Neural cell (in vitro differentiated cells): ENCODE measurements at regions not wholly inside any gene's neighbourhood (a gene's known extent, or its start where the extent isn't known, plus 50 kb on each side); places are given as distances from the start of the nearest gene placed in this dataset.
A peak's percentile ranks its signal among the peaks of the same experiment; 100 is the strongest.

Experiments
- H2AFZ ChIP-seq: fragments of 200-600, 300-800 bp; sonication (generic), shearing (Covaris generic); 2 replicates; pipeline ENCODE4 v1.6.0; 2014; ENCODE audit warnings: low read depth, mild to moderate bottlenecking, antibody characterized with exemption, low read length, moderate library complexity
- H3F3A ChIP-seq: fragments of 200-600 bp; shearing (Covaris generic); 2 replicates; pipeline ENCODE4 v1.6.1; 2016; ENCODE audit warnings: mild to moderate bottlenecking, moderate library complexity, mixed read lengths, antibody characterized with exemption, low read length; ENCODE audit not compliant: insufficient read depth, poor library complexity, severe bottlenecking
- H3K27ac ChIP-seq: fragments of 200-600, 300-800 bp; sonication (generic), shearing (Covaris generic); 2 replicates; pipeline ENCODE4 v1.5.1; 2014; ENCODE audit warnings: mild to moderate bottlenecking, low read length, moderate library complexity
- H3K27me3 ChIP-seq: fragments of 300-800, 200-600 bp; sonication (generic), shearing (Covaris generic); 2 replicates; pipeline ENCODE4 v1.6.0; 2014; ENCODE audit warnings: mild to moderate bottlenecking, low read depth, low read length, moderate library complexity; ENCODE audit not compliant: insufficient read depth
- H3K36me3 ChIP-seq: fragments of 300-800, 200-600 bp; sonication (generic), shearing (Covaris generic); 2 replicates; pipeline ENCODE4 v1.5.1; 2014; ENCODE audit warnings: mild to moderate bottlenecking, antibody characterized with exemption, low read length, moderate library complexity; ENCODE audit not compliant: insufficient read depth
- H3K4me2 ChIP-seq: fragments of 300-800, 200-600 bp; sonication (generic), shearing (Covaris generic); 2 replicates; pipeline ENCODE4 v1.6.0; 2014; ENCODE audit warnings: mild to moderate bottlenecking, low read length
- H3K4me3 ChIP-seq: fragments of 300-800, 200-600 bp; sonication (generic), shearing (Covaris generic); 2 replicates; pipeline ENCODE4 v1.5.1; 2014; ENCODE audit warnings: mild to moderate bottlenecking, low read length, moderate library complexity
- H3K79me2 ChIP-seq: fragments of 200-600 bp; shearing (Covaris generic); replicated peaks from 2 replicates; pipeline ENCODE4 v1.6.0; 2014; ENCODE audit warnings: mild to moderate bottlenecking, low read length, moderate library complexity; ENCODE audit not compliant: insufficient read depth
- H3K9ac ChIP-seq: fragments of 300-800, 200-600 bp; sonication (generic), shearing (Covaris generic); 2 replicates; pipeline ENCODE4 v1.6.1; 2016; ENCODE audit warnings: mild to moderate bottlenecking, low read length, mixed read lengths
- H3K9me2 ChIP-seq: fragments of 200-600 bp; shearing (Covaris generic); 2 replicates; pipeline ENCODE4 v1.6.1; 2016; ENCODE audit warnings: mild to moderate bottlenecking, low read length, mixed read lengths; ENCODE audit not compliant: insufficient read depth
- H3K9me3 ChIP-seq: fragments of 200-600, 300-800 bp; sonication (generic), shearing (Covaris generic); 2 replicates; pipeline ENCODE4 v1.6.1; 2016; ENCODE audit warnings: mild to moderate bottlenecking, mixed run types, low read length, moderate library complexity, mixed read lengths
- H4K20me1 ChIP-seq: fragments of 200-600 bp; shearing (Covaris generic); 2 replicates; pipeline ENCODE4 v1.6.1; 2016; ENCODE audit warnings: mild to moderate bottlenecking, mixed run types; ENCODE audit not compliant: insufficient read depth
- CTCF ChIP-seq: fragments of 450-650 bp; IDR thresholded peaks from 2 replicates; pipeline ENCODE4 v1.5.1; 2014; ENCODE audit warnings: antibody characterized with exemption, mild to moderate bottlenecking, moderate library complexity; ENCODE audit not compliant: poor library complexity, severe bottlenecking
- EP300 ChIP-seq: fragments of 450-650 bp; conservative IDR thresholded peaks from 2 replicates; pipeline ENCODE4 v1.6.1; 2014; ENCODE audit warnings: antibody characterized with exemption, mild to moderate bottlenecking, moderate library complexity; ENCODE audit not compliant: poor library complexity, severe bottlenecking
- EZH2 ChIP-seq: fragments of 200-600, 300-800 bp; shearing (Covaris generic), sonication (generic); IDR thresholded peaks from 2 replicates; pipeline ENCODE4 v1.6.1; 2014; ENCODE audit warnings: antibody characterized with exemption, low read length, borderline replicate concordance, mild to moderate bottlenecking; ENCODE audit not compliant: insufficient read depth, poor library complexity, severe bottlenecking
- MXI1 ChIP-seq: fragments of 450-650 bp; conservative IDR thresholded peaks from 2 replicates; pipeline ENCODE4 v1.6.1; 2014; ENCODE audit warnings: antibody characterized with exemption, mild to moderate bottlenecking; ENCODE audit not compliant: poor library complexity, severe bottlenecking
- POLR2AphosphoS5 ChIP-seq: IDR thresholded peaks from 2 replicates; pipeline ENCODE4 v1.6.1; 2012
- RAD21 ChIP-seq: fragments of 450-650 bp; conservative IDR thresholded peaks from 2 replicates; pipeline ENCODE4 v1.6.1; 2014; ENCODE audit warnings: antibody characterized with exemption, mild to moderate bottlenecking, moderate library complexity
- REST ChIP-seq: IDR thresholded peaks from 2 replicates; pipeline ENCODE4 v1.6.1; 2012; ENCODE audit warnings: borderline replicate concordance
- SMC3 ChIP-seq: fragments of 450-650 bp; conservative IDR thresholded peaks from 2 replicates; pipeline ENCODE4 v1.6.1; 2014; ENCODE audit warnings: antibody characterized with exemption, mild to moderate bottlenecking, moderate library complexity; ENCODE audit not compliant: poor library complexity
- TAF1 ChIP-seq: IDR thresholded peaks from 2 replicates; pipeline ENCODE4 v1.6.1; 2012; ENCODE audit warnings: low read depth

GRCh38 chr16:79926451-79927205 lies 326.1 kb upstream of the MAF start:
- no peaks in the 10 kb centered on the region for H3K27me3 ChIP-seq
- H3K79me2 ChIP-seq, result no peaks in the 10 kb centered on the region
- no peak overlapping the region for H3K4me3 ChIP-seq
- no peak overlapping the region for H3K4me2 ChIP-seq
- TF ChIP-seq TAF1, result no peak
- TF ChIP-seq EP300, result no peak
- no peak for TF ChIP-seq EZH2
- TF ChIP-seq MXI1, result no peak
- no peak for TF ChIP-seq REST
- no peak for TF ChIP-seq RAD21
- no peak for TF ChIP-seq POLR2AphosphoS5
- TF ChIP-seq SMC3, result no peak
- TF ChIP-seq CTCF, result no peak
- no peaks in the 10 kb centered on the region for H3K36me3 ChIP-seq
- H3K27ac ChIP-seq, result no peak overlapping the region
- no peaks in the 10 kb centered on the region for H3K9me2 ChIP-seq
- no peak overlapping the region for H3K9ac ChIP-seq
- H4K20me1 ChIP-seq, result no peaks in the 10 kb centered on the region
- no peaks in the 10 kb centered on the region for H3F3A ChIP-seq
- no peak overlapping the region for H2AFZ ChIP-seq
- no peaks in the 10 kb centered on the region for H3K9me3 ChIP-seq

- Histone ChIP-seq H3K4me3 (no peak overlapping the region), H3F3A (no peaks in the 10 kb centered on the region), H2AFZ (no peak overlapping the region), H3K4me2 (no peak overlapping the region), H4K20me1 (no peaks in the 10 kb centered on the region), H3K27me3 (no peaks in the 10 kb centered on the region), H3K36me3 (no peaks in the 10 kb centered on the region), H3K9me3 (no peaks in the 10 kb centered on the region), H3K79me2 (no peaks in the 10 kb centered on the region), H3K27ac (no peak overlapping the region), H3K9me2 (no peaks in the 10 kb centered on the region), H3K9ac (no peak overlapping the region)
- TF ChIP-seq REST (no peak), EZH2 (no peak), RAD21 (no peak), MXI1 (no peak), CTCF (no peak), POLR2AphosphoS5 (peak; percentile 95), TAF1 (no peak), EP300 (peak; percentile 98), SMC3 (no peak)
These were observed 322.9 kb upstream of the MAF start for GRCh38 chr16:79923431-79923830.
